Choroid plexus epithelial cell (primary cell): ENCODE measurements at regions not wholly inside any gene's neighbourhood (a gene's known extent, or its start where the extent isn't known, plus 50 kb on each side); places are given as distances from the start of the nearest gene placed in this dataset.

Experiments
- DNase-seq: peaks from one replicate; pipeline ENCODE4 v3.0.0-alpha.2; 2010; ENCODE audit warnings: low read depth
- H3K4me3 ChIP-seq: 2 replicates; pipeline ENCODE4 v1.5.1; 2011; ENCODE audit warnings: low read depth, mild to moderate bottlenecking, control low read depth, low read length, moderate library complexity
- CTCF ChIP-seq: conservative IDR thresholded peaks from 2 replicates; pipeline ENCODE4 v1.5.1; 2011; ENCODE audit warnings: low read depth, mild to moderate bottlenecking, control low read depth, inconsistent platforms, low read length, moderate library complexity

GRCh38 chr3:150170852-150171520 lies 200.3 kb upstream of the PFN2 start:
- H3K4me3 ChIP-seq, result no peak overlapping the region
- TF ChIP-seq CTCF, result no peak
- DNase-seq, result no peak

GRCh38 chr3:150169330-150169940 lies 198.7 kb upstream of the PFN2 start:
- no peak for TF ChIP-seq CTCF
- H3K4me3 ChIP-seq, result no peak overlapping the region
- DNase-seq, result no peak

GRCh38 chr3:150168698-150169097 lies 198.0 kb upstream of the PFN2 start:
- no peak for TF ChIP-seq CTCF
- DNase-seq, result no peak
- no peak overlapping the region for H3K4me3 ChIP-seq

GRCh38 chr3:150165396-150166094 lies 194.8 kb upstream of the PFN2 start:
- no peak for DNase-seq
- no peak for TF ChIP-seq CTCF
- no peak overlapping the region for H3K4me3 ChIP-seq

GRCh38 chr3:150161011-150161410 lies 190.3 kb upstream of the PFN2 start:
- H3K4me3 ChIP-seq, result no peak overlapping the region
- DNase-seq, result no peak
- TF ChIP-seq CTCF, result no peak

GRCh38 chr3:150158943-150159625 lies 188.4 kb upstream of the PFN2 start:
- TF ChIP-seq CTCF, result no peak
- H3K4me3 ChIP-seq, result no peak overlapping the region
- DNase-seq, result peak; percentile 28
